ENCODE measurements at regions not wholly inside any gene's neighbourhood (a gene's known extent, or its start where the extent isn't known, plus 50 kb on each side); places are given as distances from the start of the nearest gene placed in this dataset.

DNA sequence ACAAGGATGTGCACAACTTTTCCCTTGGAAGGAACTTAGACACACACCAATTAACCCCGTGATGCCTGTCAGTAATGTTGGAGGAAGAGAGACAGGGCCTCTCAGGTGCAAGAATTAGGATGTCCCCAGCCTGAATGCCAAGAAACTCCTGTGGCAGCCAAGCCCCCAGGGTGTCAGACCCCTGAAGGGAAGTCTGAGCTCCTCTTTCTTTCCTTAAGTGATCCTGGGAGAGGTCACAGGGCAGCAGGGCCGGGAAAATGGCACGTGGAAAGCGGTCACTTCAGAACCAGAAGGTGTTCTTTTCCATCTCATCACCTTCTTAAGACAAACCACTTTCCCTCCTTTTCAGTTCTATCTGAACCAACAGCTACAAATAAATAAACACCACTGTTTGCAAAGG is 185.9 kb downstream of the ANAPC1 start:
- BruUV-seq (replicated peaks), result no TSS peak
- H3K4me2 ChIP-seq (ENCODE audit: low read length), result no peak overlapping the region
- peak overlapping the region; percentile 87 for H3K27ac ChIP-seq (ENCODE audit: low read length)
- no peaks in the 10 kb centered on the region for H3K9me3 ChIP-seq (ENCODE audit: low read length)
- ATAC-seq, result no peak
- H3K36me3 ChIP-seq (ENCODE audit: low read depth, low read length), result no peaks in the 10 kb centered on the region
- intact Hi-C loops (cut with micrococcal nuclease), result loop anchor here (2.0 kb wide), 1 partner anchor 577 kb away; the partner anchor contains the start of gene BCL2L11
- H2AFZ ChIP-seq (ENCODE audit: low read length), result no peak overlapping the region
- peak overlapping the region; percentile 62; the same call in 1 of the 2 replicates for H3K9ac ChIP-seq (ENCODE audit: low read length)
- TF ChIP-seq, protein P1, sequence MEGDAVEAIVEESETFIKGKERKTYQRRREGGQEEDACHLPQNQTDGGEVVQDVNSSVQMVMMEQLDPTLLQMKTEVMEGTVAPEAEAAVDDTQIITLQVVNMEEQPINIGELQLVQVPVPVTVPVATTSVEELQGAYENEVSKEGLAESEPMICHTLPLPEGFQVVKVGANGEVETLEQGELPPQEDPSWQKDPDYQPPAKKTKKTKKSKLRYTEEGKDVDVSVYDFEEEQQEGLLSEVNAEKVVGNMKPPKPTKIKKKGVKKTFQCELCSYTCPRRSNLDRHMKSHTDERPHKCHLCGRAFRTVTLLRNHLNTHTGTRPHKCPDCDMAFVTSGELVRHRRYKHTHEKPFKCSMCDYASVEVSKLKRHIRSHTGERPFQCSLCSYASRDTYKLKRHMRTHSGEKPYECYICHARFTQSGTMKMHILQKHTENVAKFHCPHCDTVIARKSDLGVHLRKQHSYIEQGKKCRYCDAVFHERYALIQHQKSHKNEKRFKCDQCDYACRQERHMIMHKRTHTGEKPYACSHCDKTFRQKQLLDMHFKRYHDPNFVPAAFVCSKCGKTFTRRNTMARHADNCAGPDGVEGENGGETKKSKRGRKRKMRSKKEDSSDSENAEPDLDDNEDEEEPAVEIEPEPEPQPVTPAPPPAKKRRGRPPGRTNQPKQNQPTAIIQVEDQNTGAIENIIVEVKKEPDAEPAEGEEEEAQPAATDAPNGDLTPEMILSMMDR (conservative IDR thresholded peaks at IDR 0.05; ENCODE audit: low read depth, low read length), result no peak
- TF ChIP-seq EZH2 (IDR thresholded peaks at IDR 0.05; ENCODE audit: low read length, unreplicated experiment), result no peak
- TF ChIP-seq EZH2phosphoT487 (IDR thresholded peaks at IDR 0.05; ENCODE audit: borderline replicate concordance, low read length), result no peak
- H3K27me3 ChIP-seq (ENCODE audit: low read length), result no peaks in the 10 kb centered on the region
- no peaks in the 10 kb centered on the region for H4K20me1 ChIP-seq (ENCODE audit: low read length)
- DNase-seq, result no peak
- no peaks in the 10 kb centered on the region for H3F3A ChIP-seq (ENCODE audit: low read length, unreplicated experiment)
- H3K4me1 ChIP-seq (ENCODE audit: insufficient read depth, low read length), result peaks cover 41% of the 10 kb centered on the region
- H3K4me3 ChIP-seq (ENCODE audit: low read length), result no peak overlapping the region
- H3K79me2 ChIP-seq (ENCODE audit: low read length), result no peaks in the 10 kb centered on the region
- CTCF ChIA-PET, result no interaction called here
- POLR2A ChIA-PET (ENCODE audit: unreplicated experiment), result no interaction called here
- H3K9me2 ChIP-seq (replicated peaks; ENCODE audit: low read length), result no peaks in the 10 kb centered on the region

DNA sequence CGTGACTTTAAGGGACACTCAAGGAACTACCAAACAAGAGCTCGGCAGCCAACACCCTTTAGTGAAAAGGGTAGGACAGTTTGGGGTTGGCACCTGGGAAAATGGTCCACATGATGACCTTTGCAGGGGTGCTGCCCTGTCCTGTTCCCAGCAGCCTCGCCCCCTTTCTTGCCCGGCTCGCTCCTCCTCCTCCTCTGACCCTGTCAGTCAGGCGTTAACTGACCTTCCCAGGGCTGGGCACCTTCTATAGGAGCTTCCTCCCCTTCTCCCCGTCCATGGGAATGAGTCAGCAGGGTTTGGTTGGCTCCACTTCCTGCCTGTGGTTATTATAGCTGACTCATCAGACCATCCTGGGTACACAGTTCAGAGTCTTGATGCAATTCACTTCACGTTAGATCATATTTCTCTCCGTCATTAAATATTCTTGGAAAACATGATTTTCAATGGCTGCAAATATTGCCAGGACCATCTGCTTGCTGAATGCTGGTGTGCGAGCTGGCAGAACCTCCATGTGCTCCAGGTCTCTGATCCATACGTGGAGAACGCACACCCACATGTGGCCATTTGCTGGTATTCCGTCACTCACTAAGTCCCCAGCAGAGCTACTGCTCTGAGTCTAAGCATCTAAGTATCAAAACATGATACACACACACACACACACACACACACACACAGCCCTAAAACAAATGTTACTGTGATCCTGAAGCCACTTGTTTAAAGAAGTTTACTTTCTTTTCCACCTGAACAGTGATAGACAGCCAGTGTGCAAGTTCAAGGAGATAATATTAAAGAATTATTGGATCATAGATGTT is 185.0 kb downstream of the ANAPC1 start:
- Histone ChIP-seq H3K9ac (ENCODE audit: low read length) (peak overlapping the region; percentile 65), H3K4me3 (ENCODE audit: low read length) (peak overlapping the region; percentile 18; the same call in 1 of the 2 replicates), H3K27me3 (ENCODE audit: low read length) (no peaks in the 10 kb centered on the region), H3K27ac (ENCODE audit: low read length) (peak overlapping the region; percentile 87), H3K4me2 (ENCODE audit: low read length) (peak overlapping the region; percentile 60), H3K36me3 (ENCODE audit: low read depth, low read length) (no peaks in the 10 kb centered on the region), H3K9me3 (ENCODE audit: low read length) (no peaks in the 10 kb centered on the region), H3K4me1 (ENCODE audit: insufficient read depth, low read length) (peaks cover 49% of the 10 kb centered on the region), H3F3A (ENCODE audit: low read length, unreplicated experiment) (no peaks in the 10 kb centered on the region), H3K9me2 (replicated peaks; ENCODE audit: low read length) (no peaks in the 10 kb centered on the region), H2AFZ (ENCODE audit: low read length) (peak overlapping the region; percentile 38; the same call in 1 of the 2 replicates), H4K20me1 (ENCODE audit: low read length) (no peaks in the 10 kb centered on the region), H3K79me2 (ENCODE audit: low read length) (no peaks in the 10 kb centered on the region)
- ChIA-PET CTCF (interaction anchor here (0.6 to 0.9 kb wide), 2 partner anchors 39 to 77 kb away, joined by 3 read pairs; no protein-coding TSS in a partner anchor), POLR2A (ENCODE audit: unreplicated experiment) (interaction anchor here (0.5 to 0.7 kb wide), 2 partner anchors 11 to 554 kb away, joined by 3 to 5 read pairs; no protein-coding TSS in a partner anchor)
- ATAC-seq, result peak; percentile 97
- no TSS peak for BruUV-seq (replicated peaks)
- intact Hi-C loops (cut with micrococcal nuclease), result loop anchor here (2.0 kb wide), 1 partner anchor 578 kb away; the partner anchor contains the start of gene BCL2L11
- DNase-seq, result peak; percentile 98
- no peak for TF ChIP-seq EZH2phosphoT487 (IDR thresholded peaks at IDR 0.05; ENCODE audit: borderline replicate concordance, low read length)
- TF ChIP-seq, protein P1 (conservative IDR thresholded peaks at IDR 0.05; ENCODE audit: low read depth, low read length), result peak; percentile 78

DNA sequence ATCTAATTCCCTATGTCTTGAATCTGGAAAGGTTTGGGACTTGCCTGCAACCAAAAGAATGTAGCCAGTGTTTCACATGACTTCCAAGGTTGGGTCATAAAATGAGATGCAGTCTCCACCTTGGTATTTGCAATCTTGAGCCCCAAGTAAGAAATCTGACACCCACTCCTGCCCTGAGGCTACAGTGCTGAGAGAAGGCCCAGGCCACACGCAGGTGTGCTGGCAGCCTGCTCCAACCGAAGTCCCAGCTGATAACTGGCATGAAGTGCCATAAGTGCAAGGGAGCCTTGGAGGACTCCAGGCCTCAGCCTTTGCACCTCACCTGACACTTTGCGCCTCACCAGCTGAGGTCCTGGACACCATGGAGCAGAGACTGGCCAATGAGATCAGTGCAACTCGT is 182.7 kb downstream of the ANAPC1 start:
- BruUV-seq (replicated peaks), result no TSS peak
- no peak overlapping the region for H3K4me3 ChIP-seq (ENCODE audit: low read length)
- H3K27ac ChIP-seq (ENCODE audit: low read length), result peak overlapping the region; percentile 48
- H4K20me1 ChIP-seq (ENCODE audit: low read length), result no peaks in the 10 kb centered on the region
- H3K79me2 ChIP-seq (ENCODE audit: low read length), result no peaks in the 10 kb centered on the region
- TF ChIP-seq, protein P1 (conservative IDR thresholded peaks at IDR 0.05; ENCODE audit: low read depth, low read length), result no peak
- TF ChIP-seq EZH2phosphoT487 (IDR thresholded peaks at IDR 0.05; ENCODE audit: borderline replicate concordance, low read length), result no peak
- no peak for TF ChIP-seq EZH2 (IDR thresholded peaks at IDR 0.05; ENCODE audit: low read length, unreplicated experiment)
- DNase-seq (peak; percentile 75), ATAC-seq (no peak)
- H3K27me3 ChIP-seq (ENCODE audit: low read length), result no peaks in the 10 kb centered on the region
- no peak overlapping the region for H2AFZ ChIP-seq (ENCODE audit: low read length)
- peaks cover 71% of the 10 kb centered on the region for H3K4me1 ChIP-seq (ENCODE audit: insufficient read depth, low read length)
- H3K36me3 ChIP-seq (ENCODE audit: low read depth, low read length), result no peaks in the 10 kb centered on the region
- no peak overlapping the region for H3K9ac ChIP-seq (ENCODE audit: low read length)
- POLR2A ChIA-PET (ENCODE audit: unreplicated experiment), result no interaction called here
- intact Hi-C loops (cut with micrococcal nuclease), result no loop called here
- H3F3A ChIP-seq (ENCODE audit: low read length, unreplicated experiment), result no peaks in the 10 kb centered on the region
- no peaks in the 10 kb centered on the region for H3K9me2 ChIP-seq (replicated peaks; ENCODE audit: low read length)
- H3K9me3 ChIP-seq (ENCODE audit: low read length), result no peaks in the 10 kb centered on the region
- H3K4me2 ChIP-seq (ENCODE audit: low read length), result no peak overlapping the region
- CTCF ChIA-PET, result no interaction called here

Data from PC-3 (cell line).